Pancreas (tissue), 10 donors: ENCODE measurements at regions not wholly inside any gene's neighbourhood (a gene's known extent, or its start where the extent isn't known, plus 50 kb on each side); places are given as distances from the start of the nearest gene placed in this dataset.

Experiments used
- ATAC-seq, 4 donors: fragments of 200-7000 bp; cut with Tn5 transposase; one replicate each; pipeline versions ENCODE4 v1.8.0 to v1.9.1; 2020; ENCODE audit warnings: mild to moderate bottlenecking in 4 of 4, moderate library complexity in 4 of 4
- DNase-seq, 6 donors: peaks; one replicate each; pipeline ENCODE4 v3.0.0-alpha.2; 2020
- FAIRE-seq: peaks from 2 replicates; lab custom pipeline; 2012; peaks lifted over from hg19 to GRCh38; lab: Jason Lieb, UNC
- H3K27ac ChIP-seq, 4 donors: fragments of 200-600 bp; sonication (generic); 1 replicate in 3 of 4; 2 replicates in 1 of 4; pipeline versions ENCODE4 v1.5.0 to v1.8.0; 2020
- H3K27me3 ChIP-seq, 4 donors: fragments of 200-600 bp; one replicate each; pipeline ENCODE4 v1.8.0; 2021
- H3K36me3 ChIP-seq, 3 donors: fragments of 200-600 bp; sonication (generic) in 1 of 3; one replicate each; pipeline versions ENCODE4 v1.5.0 to v1.8.0; 2020 to 2021
- H3K4me1 ChIP-seq, 3 donors: fragments of 200-600 bp; one replicate each; pipeline ENCODE4 v1.8.0; 2021
- H3K4me3 ChIP-seq, 4 donors: fragments of 200-600 bp; sonication (generic) in 2 of 4; one replicate each; pipeline versions ENCODE4 v1.5.0 to v1.8.0; 2020 to 2021
- H3K9me3 ChIP-seq, 4 donors: fragments of 200-600 bp; one replicate each; pipeline ENCODE4 v1.8.0; 2021
- CTCF ChIP-seq, 4 donors: fragments of 200-600 bp; sonication (generic) in 3 of 4; IDR thresholded peaks; one replicate each; pipeline versions ENCODE4 v1.5.0 to v1.8.0; 2021; ENCODE audit warnings: antibody characterized with exemption in 4 of 4
- WGBS, 2 donors: extraction: QIAGEN DNeasy Blood & Tissue Kit; methylation state at CpG; one replicate each; pipeline ENCODE4 v1.1.7; 2013; 5-methylcytosine and 5-hydroxymethylcytosine counted together
- intact Hi-C, 3 donors: fragments of 100-400 bp; cut with DNase I; formaldehyde crosslinking; loops; one replicate each; pipeline versions ENCODE4 v1.11.1 to v1.14.2; 2022
- donor health status: healthy with polysubstance abuse.
- donor health status: DM: no; HTN: no; CAD: no; lungs with moderate emphysema.
- donor health status: DM: no; HTN: no; CAD: no.
- donor health status: control.
- donor health status: control.
- donor health status: Bipolar disorder and iron deficiency.
- donor health status: DM: yes; HTN: yes; CAD: no.
- donor health status: DM: no; HTN: no; CAD: no.
- donor health status: DM: no; HTN: no; CAD: no.
- donor health status: DM: yes; HTN: yes; CAD: no.

DNA sequence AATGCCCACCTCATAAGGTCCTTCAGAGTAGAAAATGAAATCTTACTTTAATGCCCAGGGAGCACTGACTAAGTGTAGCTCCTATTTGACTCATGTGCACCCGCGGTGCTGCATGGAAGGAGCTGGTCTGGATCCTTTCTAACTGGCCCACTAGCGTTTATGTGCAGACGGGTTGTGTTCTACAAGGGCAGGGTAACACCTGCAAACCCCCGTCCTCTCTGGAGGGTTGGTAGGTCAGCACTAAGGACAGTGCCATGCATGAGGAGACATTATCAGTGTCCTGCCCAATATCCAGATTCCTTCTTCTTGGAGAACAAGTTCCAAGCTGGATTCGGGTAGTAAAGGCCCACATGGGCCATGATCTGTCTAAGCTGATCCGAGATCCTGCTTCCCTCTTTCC lies 140.3 kb downstream of the ANKRD60 start:
- WGBS, 2 donors = 57 to 67% methylated on average over 7 of the region's 7 CpGs
- DNase-seq (no peak), ATAC-seq (no peak), FAIRE-seq (no peak)
- TF ChIP-seq CTCF (IDR thresholded peaks at IDR 0.05) = no peak
- intact Hi-C loops = no loop called here
- H3K27ac ChIP-seq = no peak overlapping the region
- H3K4me3 ChIP-seq = no peak overlapping the region
- no peaks in the 10 kb centered on the region for H3K9me3 ChIP-seq
- no peaks in the 10 kb centered on the region for H3K27me3 ChIP-seq
- peaks cover 0 to 6% (median 0%) of the 10 kb centered on the region in 3 donors for H3K4me1 ChIP-seq
- no peaks in the 10 kb centered on the region for H3K36me3 ChIP-seq

DNA sequence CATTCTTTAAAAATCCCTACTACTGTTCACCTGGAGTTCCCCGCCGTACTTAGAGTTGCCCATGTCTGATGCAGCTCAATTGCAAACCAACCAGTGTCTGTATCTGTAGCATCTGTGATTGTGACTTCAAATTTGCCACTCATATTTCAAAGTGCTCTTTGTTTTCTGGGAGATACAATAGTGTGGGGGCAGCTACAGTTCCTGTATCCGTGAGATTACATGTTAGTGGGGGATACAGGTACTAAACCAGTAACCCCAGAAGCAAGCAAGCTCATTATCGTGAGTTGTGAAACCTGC lies 140.9 kb downstream of the ANKRD60 start:
- FAIRE-seq (no peak), ATAC-seq (no peak), DNase-seq (no peak)
- no peaks in the 10 kb centered on the region for H3K27me3 ChIP-seq
- intact Hi-C loops = no loop called here
- TF ChIP-seq CTCF (IDR thresholded peaks at IDR 0.05) = peak in 1 of 4 donors; percentile 2
- no peaks in the 10 kb centered on the region for H3K9me3 ChIP-seq
- no peaks in the 10 kb centered on the region for H3K36me3 ChIP-seq
- 27 to 43% methylated on average over 4 of the region's 4 CpGs for WGBS, 2 donors
- no peak overlapping the region for H3K4me3 ChIP-seq
- H3K27ac ChIP-seq = peak overlapping the region in 1 of 4 donors; percentile 22
- peaks cover 0 to 7% (median 0%) of the 10 kb centered on the region in 3 donors for H3K4me1 ChIP-seq

DNA sequence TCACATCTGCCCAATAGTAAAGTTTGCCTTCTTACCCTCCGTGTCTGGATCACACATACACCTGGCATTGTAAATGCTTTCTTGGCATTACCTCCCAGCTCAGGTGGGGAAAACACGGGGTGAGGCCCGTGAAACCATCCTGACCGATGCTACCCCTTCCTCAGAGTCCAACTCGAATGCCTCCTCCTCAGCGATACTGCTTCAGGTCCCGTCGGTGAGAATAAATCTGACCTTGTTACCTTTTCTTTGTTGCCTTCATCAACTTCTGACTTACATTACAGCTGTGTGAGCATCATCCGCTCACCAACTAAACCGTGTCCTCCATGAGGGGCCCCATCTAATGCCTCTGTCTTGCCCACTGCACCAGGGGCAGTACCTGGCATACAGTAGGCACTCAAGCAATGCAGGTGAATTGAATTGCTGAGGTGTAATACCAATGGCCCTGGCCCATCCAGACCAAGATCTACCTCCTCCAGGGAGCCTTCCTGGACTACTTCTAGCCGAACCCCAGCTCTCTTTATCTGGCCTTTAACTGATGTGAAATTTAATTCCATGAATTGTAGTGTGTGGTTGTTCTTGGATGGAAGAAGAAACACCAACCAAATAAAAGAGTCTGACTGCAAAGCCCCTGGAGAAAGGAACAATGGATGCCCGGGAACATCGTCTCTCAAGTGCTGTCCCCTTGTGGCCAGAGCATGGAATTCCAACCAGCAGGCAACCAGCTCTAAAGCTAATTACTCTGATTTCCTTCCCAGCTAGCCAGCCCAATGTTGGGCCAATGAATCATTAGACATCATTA lies 141.5 kb downstream of the ANKRD60 start:
- H3K27ac ChIP-seq = peak overlapping the region in 1 of 4 donors; percentile 89

DNA sequence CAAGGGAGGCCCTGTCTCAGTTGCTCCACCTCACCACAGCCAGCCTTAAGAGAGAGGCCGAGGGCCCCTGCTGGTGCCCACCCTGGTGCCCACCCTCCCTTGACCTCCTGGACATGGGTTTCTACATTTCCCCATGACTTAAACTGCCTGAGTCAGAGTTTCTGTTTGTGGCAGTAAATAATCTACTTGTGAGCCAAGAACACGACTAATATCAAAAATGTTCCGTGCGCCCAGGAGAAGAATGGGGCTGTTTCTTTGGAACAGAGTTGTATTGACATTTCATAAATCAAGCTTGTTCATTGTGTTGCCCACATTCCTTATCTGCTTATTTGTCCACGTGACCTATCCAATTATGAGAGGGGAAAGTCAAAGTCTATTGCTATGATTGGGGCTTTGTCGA lies 143.5 kb downstream of the ANKRD60 start:
- peaks cover 0 to 12% (median 0%) of the 10 kb centered on the region in 3 donors for H3K4me1 ChIP-seq
- intact Hi-C loops = no loop called here
- peak overlapping the region; percentile 80 to 89 (median 88) for H3K27ac ChIP-seq
- H3K36me3 ChIP-seq = no peaks in the 10 kb centered on the region
- H3K4me3 ChIP-seq = no peak overlapping the region
- no peaks in the 10 kb centered on the region for H3K9me3 ChIP-seq
- no peak for TF ChIP-seq CTCF (IDR thresholded peaks at IDR 0.05)
- FAIRE-seq = no peak
- DNase-seq = peak in 2 of 6 donors; percentile 41 to 46
- 18 to 23% methylated on average over 6 of the region's 6 CpGs for WGBS, 2 donors
- ATAC-seq = peak; percentile 72 to 91 (median 82)
- no peaks in the 10 kb centered on the region for H3K27me3 ChIP-seq

More for the DNA sequence above, 141.5 kb downstream of the ANKRD60 start:
- intact Hi-C loops = no loop called here
- TF ChIP-seq CTCF (IDR thresholded peaks at IDR 0.05) = peak; percentile 43 to 75 (median 58)
- Histone ChIP-seq H3K27me3 (no peaks in the 10 kb centered on the region), H3K36me3 (no peaks in the 10 kb centered on the region), H3K4me3 (no peak overlapping the region), H3K9me3 (no peaks in the 10 kb centered on the region), H3K4me1 (peaks cover 0 to 12% (median 0%) of the 10 kb centered on the region in 3 donors)
- WGBS, 2 donors = 65 to 70% methylated on average over 13 of the region's 13 CpGs
- FAIRE-seq (no peak), DNase-seq (peak in 1 of 6 donors; percentile 30), ATAC-seq (peak; percentile 38 to 71 (median 63))

DNA sequence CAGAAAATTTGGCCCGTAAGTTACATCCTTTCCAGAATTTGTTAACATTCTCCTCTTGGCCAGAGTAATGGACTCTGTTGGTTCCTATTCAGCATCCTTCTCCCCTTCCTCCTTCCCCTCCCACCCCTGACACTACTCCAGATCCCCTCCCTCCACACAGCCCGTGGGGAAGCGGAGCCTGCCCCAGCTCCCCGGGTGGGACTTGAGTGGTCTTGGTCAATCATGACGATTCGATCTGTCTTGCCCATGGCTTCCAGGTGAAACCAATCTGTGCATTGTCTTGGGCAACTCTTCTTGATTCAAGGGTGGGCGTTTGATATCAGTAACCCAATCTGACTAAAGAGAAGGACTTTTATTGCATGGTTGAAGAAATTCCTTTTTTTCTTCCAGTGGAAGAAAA lies 143.9 kb downstream of the ANKRD60 start:
- intact Hi-C loops = no loop called here
- no peaks in the 10 kb centered on the region for H3K9me3 ChIP-seq
- TF ChIP-seq CTCF (IDR thresholded peaks at IDR 0.05) = no peak
- FAIRE-seq (no peak), ATAC-seq (no peak), DNase-seq (no peak)
- WGBS, 2 donors = 67 to 75% methylated on average over 7 of the region's 7 CpGs
- no peaks in the 10 kb centered on the region for H3K36me3 ChIP-seq
- H3K4me1 ChIP-seq = peaks cover 0 to 12% (median 0%) of the 10 kb centered on the region in 3 donors
- H3K27me3 ChIP-seq = no peaks in the 10 kb centered on the region
- no peak overlapping the region for H3K4me3 ChIP-seq
- H3K27ac ChIP-seq = peak overlapping the region; percentile 80 to 89 (median 88)
